Heart left ventricle (tissue), 16 donors: ENCODE measurements at regions not wholly inside any gene's neighbourhood (a gene's known extent, or its start where the extent isn't known, plus 50 kb on each side); places are given as distances from the start of the nearest gene placed in this dataset.

Experiments used
- ATAC-seq, 4 donors: fragments of 200-7000 bp; cut with Tn5 transposase; one replicate each; pipeline ENCODE4 v1.9.1; 2020 to 2022; ENCODE audit warnings: moderate library complexity in 4 of 4, mild to moderate bottlenecking in 3 of 4, moderate number of reproducible peaks in 1 of 4
- DNase-seq, 5 donors: peaks; one replicate each; pipeline ENCODE4 v3.0.0-alpha.2; 2020
- H3K27ac ChIP-seq, 12 donors: fragments of 200-600 bp; sonication (generic) in 4 of 12; one replicate each; pipeline versions ENCODE4 v1.5.0 to v1.8.0; 2016 to 2022; ENCODE audit warnings: mild to moderate bottlenecking in 2 of 12
- H3K27me3 ChIP-seq, 9 donors: fragments of 200-600 bp; sonication (generic) in 2 of 9; one replicate each; pipeline versions ENCODE4 v1.5.1 to v1.8.0; 2016 to 2022; ENCODE audit warnings: mild to moderate bottlenecking in 3 of 9
- H3K36me3 ChIP-seq, 9 donors: fragments of 200-600 bp; sonication (generic) in 2 of 9; one replicate each; pipeline versions ENCODE4 v1.5.0 to v1.8.0; 2018 to 2022; ENCODE audit warnings: mild to moderate bottlenecking in 2 of 9
- H3K4me1 ChIP-seq, 12 donors: fragments of 200-600 bp; sonication (generic) in 4 of 12; one replicate each; pipeline versions ENCODE4 v1.5.0 to v1.8.0; 2016 to 2022; ENCODE audit warnings: mild to moderate bottlenecking in 3 of 12
- H3K4me3 ChIP-seq, 12 donors: fragments of 200-600 bp; sonication (generic) in 4 of 12; one replicate each; pipeline versions ENCODE4 v1.5.0 to v1.8.0; 2017 to 2022; ENCODE audit warnings: mild to moderate bottlenecking in 9 of 12, moderate library complexity in 4 of 12
- H3K9me3 ChIP-seq, 12 donors: fragments of 200-600 bp; sonication (generic) in 4 of 12; one replicate each; pipeline versions ENCODE4 v1.5.0 to v1.8.0; 2016 to 2022; ENCODE audit warnings: mild to moderate bottlenecking in 1 of 12
- POLR2A ChIP-seq, 2 donors: fragments of 450-650 bp; IDR thresholded peaks; one replicate each; pipeline ENCODE4 v1.6.1; 2017; ENCODE audit warnings: antibody characterized with exemption in 2 of 2, mild to moderate bottlenecking in 2 of 2, moderate library complexity in 2 of 2
- WGBS, 4 donors: extraction: QIAGEN DNeasy Blood & Tissue Kit in 2 of 4; methylation state at CpG; one replicate each; pipeline versions ENCODE4 v1.1.5 to v1.1.7; 2013 to 2018; 5-methylcytosine and 5-hydroxymethylcytosine counted together
- intact Hi-C, 10 donors: fragments of 100-400 bp; cut with DNase I; formaldehyde crosslinking; loops; one replicate each; pipeline versions ENCODE4 v1.11.1 to v1.14.2; 2022
- TF ChIP-seq, protein P1 (sequence below), 12 donors: fragments of 200-600 bp; sonication (generic) in 4 of 12; IDR thresholded peaks; one replicate each; pipeline versions ENCODE4 v1.5.0 to v1.8.0; 2018 to 2022; ENCODE audit warnings: antibody characterized with exemption in 12 of 12, mild to moderate bottlenecking in 5 of 12
- donor health status: ischemic (EF 13 %, LVEDD 7.1; RV severe dilation, severe dysfunction).
- donor health status: healthy with polysubstance abuse.
- donor health status: DM: no; HTN: yes; CAD: no.
- donor health status: DM: no; HTN: no; CAD: no.
- donor health status: ischemic (EF 25% LVEDD 6.9; RV normal size, moderate dysfunction).
- donor health status: ischemic (EF 25% LVEDD 5.7; RV mildly dilated, moderate dysfunction).
- donor health status: healthy.
- donor health status: DM: yes; HTN: yes; CAD: no.
- donor health status: ischemic (EF 35%, LVEDD 5.7; RV mildly dilated, moderate dysfunction).
- donor health status: nonischemic (EF 11% LVEDD 7.7; RV severe dilation, severe dysfunction).
- donor health status: DM: yes; HTN: yes; CAD: no.
- donor health status: PGD.
- donor health status: ischemic (EF 29% LVEDD 5.4; RV normal size, mild dysfunction).
- donor health status: nonischemic (EF 23%, LVEDD 6.1; RV moderate dilation, normal function).

DNA sequence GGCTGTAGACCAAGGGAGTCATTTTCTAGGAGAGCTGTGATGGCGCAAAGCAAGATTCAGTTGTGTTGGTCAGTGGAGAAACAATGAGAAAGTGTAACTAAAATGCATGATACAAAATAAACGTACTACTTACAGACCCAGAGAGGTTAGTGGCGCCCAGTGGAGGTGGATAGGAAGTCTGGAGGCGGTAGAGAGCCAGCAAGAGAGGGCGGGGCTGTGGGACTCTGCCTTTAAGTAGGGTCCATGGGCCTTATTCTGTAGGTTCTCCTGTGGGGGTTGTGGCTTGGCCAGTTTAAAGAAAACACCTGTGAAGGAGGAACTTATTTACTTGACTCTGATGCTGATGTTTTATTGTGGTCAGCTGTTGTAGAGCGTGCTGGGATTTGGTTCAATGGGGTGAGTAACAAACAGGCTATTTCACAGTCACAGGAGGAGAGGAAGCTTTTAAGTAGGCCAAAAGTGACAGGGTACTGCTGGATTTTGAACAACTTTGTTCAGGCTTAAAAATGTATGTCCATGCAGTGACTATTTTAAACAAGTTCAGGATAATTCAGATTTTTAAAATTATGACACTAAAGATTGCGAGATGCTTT is 1097.7 kb downstream of the TMTC2 start:
- ATAC-seq, result no peak
- H3K27me3 ChIP-seq, result no peaks in the 10 kb centered on the region
- H3K4me1 ChIP-seq, result no peaks in the 10 kb centered on the region
- H3K9me3 ChIP-seq, result peaks cover 0 to 3% (median 0%) of the 10 kb centered on the region in 12 donors
- TF ChIP-seq, protein P1, sequence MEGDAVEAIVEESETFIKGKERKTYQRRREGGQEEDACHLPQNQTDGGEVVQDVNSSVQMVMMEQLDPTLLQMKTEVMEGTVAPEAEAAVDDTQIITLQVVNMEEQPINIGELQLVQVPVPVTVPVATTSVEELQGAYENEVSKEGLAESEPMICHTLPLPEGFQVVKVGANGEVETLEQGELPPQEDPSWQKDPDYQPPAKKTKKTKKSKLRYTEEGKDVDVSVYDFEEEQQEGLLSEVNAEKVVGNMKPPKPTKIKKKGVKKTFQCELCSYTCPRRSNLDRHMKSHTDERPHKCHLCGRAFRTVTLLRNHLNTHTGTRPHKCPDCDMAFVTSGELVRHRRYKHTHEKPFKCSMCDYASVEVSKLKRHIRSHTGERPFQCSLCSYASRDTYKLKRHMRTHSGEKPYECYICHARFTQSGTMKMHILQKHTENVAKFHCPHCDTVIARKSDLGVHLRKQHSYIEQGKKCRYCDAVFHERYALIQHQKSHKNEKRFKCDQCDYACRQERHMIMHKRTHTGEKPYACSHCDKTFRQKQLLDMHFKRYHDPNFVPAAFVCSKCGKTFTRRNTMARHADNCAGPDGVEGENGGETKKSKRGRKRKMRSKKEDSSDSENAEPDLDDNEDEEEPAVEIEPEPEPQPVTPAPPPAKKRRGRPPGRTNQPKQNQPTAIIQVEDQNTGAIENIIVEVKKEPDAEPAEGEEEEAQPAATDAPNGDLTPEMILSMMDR (IDR thresholded peaks at IDR 0.05), result no peak
- TF ChIP-seq POLR2A (IDR thresholded peaks at IDR 0.05), result no peak
- H3K36me3 ChIP-seq, result no peaks in the 10 kb centered on the region
- no peak overlapping the region for H3K27ac ChIP-seq
- DNase-seq, result no peak
- H3K4me3 ChIP-seq, result no peak overlapping the region
- 79 to 82% (median 81%) methylated on average over 7 of the region's 7 CpGs for WGBS, 4 donors
- intact Hi-C loops, result no loop called here

DNA sequence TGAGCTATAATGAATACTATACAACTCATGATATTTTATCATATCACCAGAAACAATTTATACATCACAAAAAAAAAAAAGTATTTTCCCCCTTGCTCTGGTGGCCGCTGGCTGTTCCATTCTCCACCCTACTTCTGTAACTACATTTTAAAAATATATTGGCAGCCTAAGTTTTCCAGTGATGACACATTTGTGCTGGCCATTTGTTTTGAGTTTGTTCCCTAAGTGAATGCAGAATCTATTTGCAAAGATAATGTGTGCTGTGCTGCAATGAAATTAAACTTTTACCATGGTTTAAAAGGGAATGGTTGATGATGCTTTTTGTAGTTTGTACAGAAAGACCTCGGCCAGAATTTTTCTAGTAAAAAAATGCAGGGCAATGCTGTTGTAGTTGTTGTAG is 1092.8 kb downstream of the TMTC2 start:
- no peak overlapping the region for H3K4me3 ChIP-seq
- DNase-seq, result no peak
- H3K4me1 ChIP-seq, result no peaks in the 10 kb centered on the region
- peaks cover 0 to 3% (median 0%) of the 10 kb centered on the region in 12 donors for H3K9me3 ChIP-seq
- intact Hi-C loops, result no loop called here
- ATAC-seq, result no peak
- WGBS, 4 donors, result 75 to 86% (median 81%) methylated on average over 2 of the region's 2 CpGs
- no peak overlapping the region for H3K27ac ChIP-seq
- no peaks in the 10 kb centered on the region for H3K36me3 ChIP-seq
- TF ChIP-seq POLR2A (IDR thresholded peaks at IDR 0.05), result no peak
- TF ChIP-seq, protein P1 (IDR thresholded peaks at IDR 0.05), result no peak
- no peaks in the 10 kb centered on the region for H3K27me3 ChIP-seq

DNA sequence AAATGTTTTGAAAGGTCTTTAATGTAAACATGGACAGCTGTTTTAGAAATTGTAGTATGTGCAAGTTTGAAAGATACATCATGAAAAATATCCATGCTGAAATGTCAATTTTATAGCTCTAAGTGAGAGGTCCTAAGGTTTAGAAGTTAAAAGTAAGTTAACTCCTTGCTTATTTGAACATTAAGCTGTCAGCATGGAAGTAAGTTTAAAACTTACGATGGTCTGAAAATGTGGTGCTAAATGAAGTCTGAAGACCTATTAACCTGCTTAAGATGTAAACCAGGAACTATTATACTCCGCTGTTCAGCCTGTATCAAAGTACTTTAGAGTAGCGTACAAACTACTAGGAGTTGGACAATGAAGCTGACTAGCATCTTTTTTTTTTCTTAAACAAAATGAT is 1082.4 kb downstream of the TMTC2 start:
- H3K36me3 ChIP-seq, result no peaks in the 10 kb centered on the region
- H3K27ac ChIP-seq, result no peak overlapping the region
- ATAC-seq (no peak), DNase-seq (no peak)
- TF ChIP-seq, protein P1 (IDR thresholded peaks at IDR 0.05), result no peak
- no peak for TF ChIP-seq POLR2A (IDR thresholded peaks at IDR 0.05)
- no peaks in the 10 kb centered on the region for H3K4me1 ChIP-seq
- no peaks in the 10 kb centered on the region for H3K27me3 ChIP-seq
- H3K9me3 ChIP-seq, result peaks cover 0 to 20% (median 9%) of the 10 kb centered on the region in 12 donors
- H3K4me3 ChIP-seq, result no peak overlapping the region
- intact Hi-C loops, result no loop called here
- 88 to 91% (median 90%) methylated on average over 3 of the region's 3 CpGs for WGBS, 4 donors

DNA sequence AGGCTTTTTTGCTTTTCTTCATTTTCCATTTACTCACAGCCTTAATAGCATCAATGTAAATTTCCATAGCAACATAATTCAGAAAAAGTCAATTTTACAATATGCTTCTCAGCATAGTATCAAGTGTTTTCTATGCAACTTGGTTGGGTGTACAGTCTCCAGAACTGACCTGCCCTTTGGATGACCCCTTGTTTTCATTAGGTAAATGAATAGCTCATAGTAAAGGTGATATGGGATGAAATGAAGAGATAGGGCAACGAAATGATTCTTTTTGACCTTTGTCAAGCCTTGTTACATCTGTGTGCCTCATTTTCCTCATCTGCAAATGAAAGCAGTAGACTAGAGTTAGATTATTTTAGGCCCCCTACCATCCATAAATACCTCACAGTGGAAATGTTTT is 1081.0 kb downstream of the TMTC2 start:
- no peaks in the 10 kb centered on the region for H3K27me3 ChIP-seq
- 24 to 36% (median 29%) methylated on average over 1 of the region's 1 CpG for WGBS, 4 donors
- ATAC-seq, result no peak
- TF ChIP-seq, protein P1 (IDR thresholded peaks at IDR 0.05), result no peak
- TF ChIP-seq POLR2A (IDR thresholded peaks at IDR 0.05), result no peak
- H3K4me1 ChIP-seq, result no peaks in the 10 kb centered on the region
- no peak for DNase-seq
- H3K9me3 ChIP-seq, result peaks cover 0 to 11% (median 2%) of the 10 kb centered on the region in 12 donors
- H3K27ac ChIP-seq, result no peak overlapping the region
- no peak overlapping the region for H3K4me3 ChIP-seq
- H3K36me3 ChIP-seq, result no peaks in the 10 kb centered on the region
- intact Hi-C loops, result no loop called here
